HG02884 (cell line): ENCODE measurements at regions not wholly inside any gene's neighbourhood (a gene's known extent, or its start where the extent isn't known, plus 50 kb on each side); places are given as distances from the start of the nearest gene placed in this dataset.

Source experiments
- ATAC-seq: cut with Tn5 transposase; IDR thresholded peaks from one replicate; pipeline ENCODE4 v1.9.1; 2021; ENCODE audit warnings: mild to moderate bottlenecking, moderate library complexity; ENCODE audit not compliant: unreplicated experiment

- ATAC-seq = no peak
These were observed 294.9 kb upstream of the ATP5MC3 start for GRCh38 chr2:175476374-175476773.

GRCh38 chr2:175475130-175475529 is 293.6 kb upstream of the ATP5MC3 start:
- no peak for ATAC-seq

- ATAC-seq = no peak
These were observed 287.1 kb upstream of the ATP5MC3 start for GRCh38 chr2:175468431-175469098.

GRCh38 chr2:175465101-175465500 is 283.6 kb upstream of the ATP5MC3 start:
- ATAC-seq = no peak

DNA sequence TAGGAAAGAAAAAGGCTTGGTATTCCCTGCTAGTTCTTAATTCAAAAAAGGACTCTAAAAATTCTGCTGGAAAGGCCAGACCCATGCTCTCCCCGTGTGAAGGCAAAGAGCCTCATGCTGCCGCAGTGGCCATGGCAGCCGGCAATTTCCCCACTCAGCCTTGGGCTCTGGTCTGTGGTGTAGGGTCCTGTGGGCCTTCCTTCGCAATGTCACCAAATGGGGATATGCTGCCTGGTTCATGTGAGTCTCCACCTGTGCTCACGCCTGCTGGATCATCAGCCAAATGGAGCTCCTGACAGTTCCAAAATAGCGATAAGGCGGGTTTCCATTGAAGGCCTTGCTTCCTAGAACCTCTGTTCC is 282.8 kb upstream of the ATP5MC3 start:
- no peak for ATAC-seq

DNA sequence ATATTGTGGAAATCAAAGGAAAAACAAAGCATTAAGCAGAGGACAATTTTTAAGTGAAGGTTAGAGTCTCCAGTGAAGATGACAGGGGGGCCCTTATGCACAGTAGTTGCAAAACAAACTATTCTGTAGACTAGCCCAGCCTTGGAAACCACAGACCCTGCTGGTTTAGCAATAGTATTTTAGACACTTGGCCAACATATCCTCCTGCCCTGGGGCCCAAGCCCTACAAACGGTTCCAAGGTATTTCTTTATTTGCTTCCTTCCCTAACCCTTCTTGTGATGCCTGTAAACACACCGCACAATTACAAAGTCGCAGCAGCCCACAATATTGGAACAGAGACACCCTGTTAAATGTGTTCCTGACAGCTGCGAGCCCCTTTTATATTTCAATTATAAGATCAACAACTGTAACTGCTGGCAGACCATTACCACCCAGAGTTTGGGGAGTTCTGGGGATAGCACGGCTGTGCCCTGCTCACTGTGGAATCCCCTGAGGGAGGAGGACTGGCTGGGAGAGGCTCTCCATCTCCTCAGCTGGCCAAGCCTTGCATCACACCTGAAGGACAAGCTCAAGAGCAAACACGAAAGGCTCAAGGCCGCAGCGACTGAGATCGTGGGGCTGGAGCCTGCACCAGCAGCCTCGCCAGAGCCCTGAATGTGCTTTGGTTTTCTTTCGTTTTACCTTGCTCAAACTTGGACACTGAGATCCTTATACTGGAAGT is 282.2 kb upstream of the ATP5MC3 start:
- ATAC-seq = no peak

DNA sequence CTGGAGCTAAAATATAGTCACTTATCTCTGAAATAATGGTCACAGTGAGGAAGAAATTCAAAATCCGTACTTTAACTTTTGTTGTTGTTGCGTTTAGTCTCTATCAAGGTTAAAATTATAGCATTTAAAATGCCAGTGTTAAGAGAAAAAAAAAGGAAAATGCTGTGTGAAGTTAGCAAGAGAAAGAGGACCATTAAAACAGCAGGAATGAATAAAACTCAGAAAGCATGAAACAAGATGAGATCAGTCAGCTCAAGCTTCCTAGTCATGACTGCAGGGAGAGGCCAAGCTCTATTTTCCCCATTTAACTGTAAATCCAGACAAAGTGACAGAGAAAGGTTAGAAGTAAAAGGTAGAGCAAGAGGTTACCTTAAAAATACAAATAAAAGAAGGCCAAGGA is 281.7 kb upstream of the ATP5MC3 start:
- no peak for ATAC-seq

DNA sequence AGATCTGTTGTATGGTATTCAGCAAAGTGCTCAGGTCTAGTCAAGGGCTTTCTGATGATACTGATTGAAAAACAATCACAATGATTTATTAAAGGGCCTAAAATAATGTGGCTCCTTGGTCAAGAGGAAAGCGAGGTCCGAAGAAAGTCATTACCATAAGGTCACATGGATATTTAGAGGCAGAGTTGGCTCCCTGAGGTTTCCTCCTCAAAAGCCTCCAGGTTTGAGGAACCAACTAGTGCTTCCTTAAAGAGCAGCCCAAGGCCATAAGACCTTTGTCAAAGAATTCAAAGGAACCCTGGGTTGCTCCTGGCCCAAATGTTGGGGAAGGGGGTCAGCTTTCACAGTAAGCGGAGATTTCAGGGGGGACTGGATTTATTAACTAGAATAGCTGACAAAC is 280.7 kb upstream of the ATP5MC3 start:
- no peak for ATAC-seq

- no peak for ATAC-seq
These were observed 280.3 kb upstream of the ATP5MC3 start for GRCh38 chr2:175461839-175462238.

- ATAC-seq = no peak
These were observed 276.5 kb upstream of the ATP5MC3 start for GRCh38 chr2:175457895-175458448.

GRCh38 chr2:175454953-175455389 is 273.5 kb upstream of the ATP5MC3 start:
- ATAC-seq = no peak

- no peak for ATAC-seq
These were observed 268.7 kb upstream of the ATP5MC3 start for GRCh38 chr2:175450029-175450760.

- no peak for ATAC-seq
These were observed 268.1 kb upstream of the ATP5MC3 start for GRCh38 chr2:175449616-175450015.

- ATAC-seq = no peak
These were observed 264.7 kb upstream of the ATP5MC3 start for GRCh38 chr2:175446201-175446600.

DNA sequence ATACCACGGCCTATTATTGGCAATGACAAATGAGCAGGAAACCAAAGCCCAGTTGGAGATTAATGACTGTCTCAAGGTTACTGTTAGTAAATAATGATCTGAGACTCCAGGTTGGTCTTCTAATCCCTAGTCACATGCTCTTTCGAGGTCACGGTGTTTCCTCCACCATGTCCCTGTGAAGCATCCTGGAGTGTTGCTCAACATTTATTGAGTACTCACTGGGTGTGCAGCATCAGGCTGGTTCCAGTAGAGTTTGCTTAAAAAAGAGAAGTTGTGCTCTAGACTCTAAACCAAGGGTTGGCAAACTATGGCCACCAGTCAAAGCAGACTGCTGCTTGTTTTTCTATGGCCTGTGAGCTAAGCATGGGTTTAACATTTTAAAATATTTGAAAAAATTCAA is 263.8 kb upstream of the ATP5MC3 start:
- ATAC-seq = no peak

GRCh38 chr2:175442441-175442840 is 260.9 kb upstream of the ATP5MC3 start:
- no peak for ATAC-seq

- no peak for ATAC-seq
These were observed 259.8 kb upstream of the ATP5MC3 start for GRCh38 chr2:175441181-175441761.

GRCh38 chr2:175439416-175439815 is 257.9 kb upstream of the ATP5MC3 start:
- no peak for ATAC-seq

GRCh38 chr2:175437167-175437566 is 255.7 kb upstream of the ATP5MC3 start:
- no peak for ATAC-seq

DNA sequence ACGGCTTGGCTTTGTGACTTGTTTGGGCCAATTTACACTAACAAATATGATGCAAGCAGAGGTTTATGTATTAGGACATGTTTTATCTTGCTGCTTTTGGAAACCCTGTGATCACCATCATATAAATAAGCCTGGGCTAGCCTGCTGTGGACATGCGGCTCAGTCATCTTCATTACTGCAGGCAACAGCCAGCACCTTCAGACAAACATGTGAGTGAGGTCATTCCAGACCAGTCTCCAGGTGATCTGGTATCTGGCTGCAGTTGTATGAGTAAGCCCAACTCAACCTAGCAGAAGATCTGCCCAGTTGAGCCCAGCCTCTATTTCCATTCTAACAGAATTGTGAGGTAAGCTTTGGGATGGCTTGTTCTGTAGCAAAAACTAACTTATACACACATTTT is 254.6 kb upstream of the ATP5MC3 start:
- no peak for ATAC-seq

DNA sequence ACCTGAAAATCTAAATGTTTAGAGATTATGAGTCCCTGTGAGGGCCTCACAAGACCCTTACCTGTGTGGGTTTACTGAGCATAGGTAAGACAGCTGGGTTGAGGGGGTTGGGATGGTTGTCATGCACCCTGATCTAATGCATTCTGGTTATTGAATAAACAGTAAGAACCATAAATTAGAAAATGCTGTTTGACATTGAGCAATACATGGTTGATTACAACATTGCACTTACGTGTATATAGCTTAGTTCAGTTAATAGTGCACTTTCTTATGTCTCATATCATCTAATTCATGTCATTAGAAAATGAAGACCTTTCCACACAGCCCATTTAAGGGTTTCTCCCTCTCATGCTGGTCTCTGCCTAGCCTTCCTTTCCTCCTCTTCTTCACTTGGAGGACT is 253.5 kb upstream of the ATP5MC3 start:
- ATAC-seq = no peak
